ENCODE measurements at regions not wholly inside any gene's neighbourhood (a gene's known extent, or its start where the extent isn't known, plus 50 kb on each side); places are given as distances from the start of the nearest gene placed in this dataset.

- TF ChIP-seq CTCF (conservative IDR thresholded peaks at IDR 0.05), result no peak
- TF ChIP-seq ZFX (IDR thresholded peaks at IDR 0.05), result no peak
Measured at GRCh38 chr11:121800731-121801393, 315.2 kb downstream of the BLID start.

Data from C4-2B (cell line).